IPS-20b (cell line): ENCODE measurements at regions not wholly inside any gene's neighbourhood (a gene's known extent, or its start where the extent isn't known, plus 50 kb on each side); places are given as distances from the start of the nearest gene placed in this dataset.
"Not testable (repeated sequence)": the region's sequence is repeated elsewhere in the genome, so short reads cannot be mapped to it uniquely, and the experiment has no call there.

ENCODE experiments used
- H3K27ac ChIP-seq: one replicate; pipeline ENCODE4 v1.5.1; 2013; ENCODE audit warnings: low read length
- H3K27me3 ChIP-seq: 2 replicates; pipeline ENCODE4 v1.6.1; 2013; ENCODE audit warnings: mild to moderate bottlenecking, low read length, inconsistent platforms; ENCODE audit not compliant: insufficient read depth
- H3K36me3 ChIP-seq: 2 replicates; pipeline ENCODE4 v1.6.1; 2013; ENCODE audit warnings: low read depth, mild to moderate bottlenecking, inconsistent platforms, low read length, moderate library complexity; ENCODE audit not compliant: insufficient read depth
- H3K4me1 ChIP-seq: 2 replicates; pipeline ENCODE4 v1.6.1; 2013; ENCODE audit warnings: mild to moderate bottlenecking, control low read depth, inconsistent platforms, low read length, moderate library complexity; ENCODE audit not compliant: insufficient read depth
- H3K4me3 ChIP-seq: 2 replicates; pipeline ENCODE4 v1.5.1; 2013; ENCODE audit warnings: mild to moderate bottlenecking, low read length, inconsistent platforms
- H3K9ac ChIP-seq: 2 replicates; pipeline ENCODE4 v1.6.1; 2013; ENCODE audit warnings: low read depth, mild to moderate bottlenecking, inconsistent platforms, low read length, moderate library complexity
- H3K9me3 ChIP-seq: 2 replicates; pipeline ENCODE4 v1.6.1; 2013; ENCODE audit warnings: mild to moderate bottlenecking, low read depth, low read length, inconsistent platforms; ENCODE audit not compliant: insufficient read depth

- Histone ChIP-seq H3K27ac (no peak overlapping the region), H3K4me3 (no peak overlapping the region), H3K27me3 (no peaks in the 10 kb centered on the region), H3K9ac (no peak overlapping the region), H3K9me3 (peaks cover 15% of the 10 kb centered on the region), H3K36me3 (no peaks in the 10 kb centered on the region), H3K4me1 (no peaks in the 10 kb centered on the region; the same call in 1 of the 2 replicates)
Observed at GRCh38 chr2:72078773-72079172, 68.9 kb downstream of the CYP26B1 start.

GRCh38 chr2:72077702-72078169 lies 69.9 kb downstream of the CYP26B1 start:
- H3K27me3 ChIP-seq, result no peaks in the 10 kb centered on the region
- H3K9ac ChIP-seq, result no peak overlapping the region
- no peaks in the 10 kb centered on the region; the same call in 1 of the 2 replicates for H3K4me1 ChIP-seq
- H3K9me3 ChIP-seq, result peaks cover 22% of the 10 kb centered on the region
- H3K27ac ChIP-seq, result no peak overlapping the region
- no peaks in the 10 kb centered on the region for H3K36me3 ChIP-seq
- no peak overlapping the region for H3K4me3 ChIP-seq

GRCh38 chr2:72073373-72073772 lies 74.3 kb downstream of the CYP26B1 start:
- not testable (repeated sequence) for H3K36me3 ChIP-seq, H3K4me1 ChIP-seq, H3K9ac ChIP-seq, H3K27me3 ChIP-seq, H3K27ac ChIP-seq, H3K4me3 ChIP-seq
- H3K9me3 ChIP-seq, result peaks cover 15% of the 10 kb centered on the region

- not testable (repeated sequence) for H3K36me3 ChIP-seq, H3K27me3 ChIP-seq, H3K27ac ChIP-seq, H3K4me1 ChIP-seq, H3K9ac ChIP-seq, H3K4me3 ChIP-seq, H3K9me3 ChIP-seq
Observed at GRCh38 chr2:72064197-72064596, 83.5 kb downstream of the CYP26B1 start.

- Histone ChIP-seq H3K9me3 (no peaks in the 10 kb centered on the region), H3K27me3 (no peaks in the 10 kb centered on the region), H3K4me1 (no peaks in the 10 kb centered on the region), H3K9ac (no peak overlapping the region), H3K27ac (no peak overlapping the region), H3K4me3 (no peak overlapping the region), H3K36me3 (no peaks in the 10 kb centered on the region)
Observed at GRCh38 chr2:72062336-72062735, 85.3 kb downstream of the CYP26B1 start.

GRCh38 chr2:72057308-72057707 lies 90.4 kb downstream of the CYP26B1 start:
- no peaks in the 10 kb centered on the region for H3K36me3 ChIP-seq
- no peak overlapping the region for H3K27ac ChIP-seq
- H3K27me3 ChIP-seq, result no peaks in the 10 kb centered on the region
- H3K4me1 ChIP-seq, result no peaks in the 10 kb centered on the region
- H3K9ac ChIP-seq, result no peak overlapping the region
- H3K4me3 ChIP-seq, result no peak overlapping the region
- H3K9me3 ChIP-seq, result peaks cover under 1% of the 10 kb centered on the region; the same call in 1 of the 2 replicates

- Histone ChIP-seq H3K27ac (no peak overlapping the region), H3K9me3 (peaks cover 17% of the 10 kb centered on the region), H3K4me1 (no peaks in the 10 kb centered on the region), H3K9ac (no peak overlapping the region), H3K36me3 (no peaks in the 10 kb centered on the region), H3K27me3 (no peaks in the 10 kb centered on the region), H3K4me3 (no peak overlapping the region)
Observed at GRCh38 chr2:72051971-72052505, 95.6 kb downstream of the CYP26B1 start.

GRCh38 chr2:72051204-72051603 lies 96.5 kb downstream of the CYP26B1 start:
- peaks cover 17% of the 10 kb centered on the region for H3K9me3 ChIP-seq
- no peaks in the 10 kb centered on the region for H3K27me3 ChIP-seq
- no peaks in the 10 kb centered on the region for H3K4me1 ChIP-seq
- no peaks in the 10 kb centered on the region for H3K36me3 ChIP-seq
- no peak overlapping the region for H3K9ac ChIP-seq
- no peak overlapping the region for H3K4me3 ChIP-seq
- H3K27ac ChIP-seq, result no peak overlapping the region

GRCh38 chr2:72050734-72051133 lies 96.9 kb downstream of the CYP26B1 start:
- Histone ChIP-seq H3K27ac (no peak overlapping the region), H3K9me3 (peaks cover 17% of the 10 kb centered on the region), H3K4me1 (no peaks in the 10 kb centered on the region), H3K4me3 (no peak overlapping the region), H3K36me3 (no peaks in the 10 kb centered on the region), H3K9ac (no peak overlapping the region), H3K27me3 (no peaks in the 10 kb centered on the region)

- H3K9me3 ChIP-seq, result peaks cover 29% of the 10 kb centered on the region
- no peak overlapping the region for H3K9ac ChIP-seq
- H3K4me1 ChIP-seq, result no peaks in the 10 kb centered on the region
- H3K27me3 ChIP-seq, result no peaks in the 10 kb centered on the region
- no peak overlapping the region for H3K27ac ChIP-seq
- H3K4me3 ChIP-seq, result no peak overlapping the region
- H3K36me3 ChIP-seq, result no peaks in the 10 kb centered on the region
Observed at GRCh38 chr2:72048881-72049477, 98.7 kb downstream of the CYP26B1 start.

- Histone ChIP-seq H3K9me3 (peaks cover 13% of the 10 kb centered on the region; the same call in 1 of the 2 replicates), H3K4me1 (no peaks in the 10 kb centered on the region), H3K27ac (no peak overlapping the region), H3K36me3 (no peaks in the 10 kb centered on the region), H3K27me3 (no peaks in the 10 kb centered on the region), H3K9ac (no peak overlapping the region), H3K4me3 (no peak overlapping the region)
Observed at GRCh38 chr2:72043985-72044384, 103.7 kb downstream of the CYP26B1 start.

GRCh38 chr2:72041638-72042111 lies 106.0 kb downstream of the CYP26B1 start:
- H3K4me1 ChIP-seq, result no peaks in the 10 kb centered on the region
- H3K4me3 ChIP-seq, result no peak overlapping the region
- peaks cover 13% of the 10 kb centered on the region; the same call in 1 of the 2 replicates for H3K9me3 ChIP-seq
- H3K27me3 ChIP-seq, result no peaks in the 10 kb centered on the region
- no peaks in the 10 kb centered on the region for H3K36me3 ChIP-seq
- H3K9ac ChIP-seq, result no peak overlapping the region
- H3K27ac ChIP-seq, result no peak overlapping the region
